ENCODE measurements at regions not wholly inside any gene's neighbourhood (a gene's known extent, or its start where the extent isn't known, plus 50 kb on each side); places are given as distances from the start of the nearest gene placed in this dataset.
A peak's percentile ranks its signal among the peaks of the same experiment; 100 is the strongest.

- no peak for DNase-seq (ENCODE audit: low read depth, low spot score)
- peaks cover 2% of the 10 kb centered on the region for H3K36me3 Mint-ChIP-seq (ENCODE audit: low read depth)
- H3K4me3 Mint-ChIP-seq: no peak overlapping the region
- H3K4me1 Mint-ChIP-seq: no peaks in the 10 kb centered on the region
- TF ChIP-seq, protein P1, sequence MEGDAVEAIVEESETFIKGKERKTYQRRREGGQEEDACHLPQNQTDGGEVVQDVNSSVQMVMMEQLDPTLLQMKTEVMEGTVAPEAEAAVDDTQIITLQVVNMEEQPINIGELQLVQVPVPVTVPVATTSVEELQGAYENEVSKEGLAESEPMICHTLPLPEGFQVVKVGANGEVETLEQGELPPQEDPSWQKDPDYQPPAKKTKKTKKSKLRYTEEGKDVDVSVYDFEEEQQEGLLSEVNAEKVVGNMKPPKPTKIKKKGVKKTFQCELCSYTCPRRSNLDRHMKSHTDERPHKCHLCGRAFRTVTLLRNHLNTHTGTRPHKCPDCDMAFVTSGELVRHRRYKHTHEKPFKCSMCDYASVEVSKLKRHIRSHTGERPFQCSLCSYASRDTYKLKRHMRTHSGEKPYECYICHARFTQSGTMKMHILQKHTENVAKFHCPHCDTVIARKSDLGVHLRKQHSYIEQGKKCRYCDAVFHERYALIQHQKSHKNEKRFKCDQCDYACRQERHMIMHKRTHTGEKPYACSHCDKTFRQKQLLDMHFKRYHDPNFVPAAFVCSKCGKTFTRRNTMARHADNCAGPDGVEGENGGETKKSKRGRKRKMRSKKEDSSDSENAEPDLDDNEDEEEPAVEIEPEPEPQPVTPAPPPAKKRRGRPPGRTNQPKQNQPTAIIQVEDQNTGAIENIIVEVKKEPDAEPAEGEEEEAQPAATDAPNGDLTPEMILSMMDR (conservative IDR thresholded peaks at IDR 0.05): no peak
- peaks cover 40% of the 10 kb centered on the region for H3K27me3 Mint-ChIP-seq (ENCODE audit: low read depth)
- no peaks in the 10 kb centered on the region for H3K9me3 Mint-ChIP-seq
- no peak overlapping the region for H3K27ac Mint-ChIP-seq (ENCODE audit: unreplicated experiment)
These were observed 54.9 kb downstream of the DIO3 start for GRCh38 chr14:101616202-101616601.

- Mint-ChIP-seq H3K4me3 (no peak overlapping the region), H3K27ac (ENCODE audit: unreplicated experiment) (peak overlapping the region; percentile 72)
These were observed 58.2 kb downstream of the DIO3 start for GRCh38 chr14:101619484-101619883.

GRCh38 chr14:101620031-101620788 lies 58.9 kb downstream of the DIO3 start:
- Mint-ChIP-seq H3K27ac (ENCODE audit: unreplicated experiment) (no peak overlapping the region), H3K27me3 (ENCODE audit: low read depth) (peaks cover 11% of the 10 kb centered on the region), H3K9me3 (no peaks in the 10 kb centered on the region), H3K4me3 (no peak overlapping the region), H3K4me1 (peaks cover 24% of the 10 kb centered on the region), H3K36me3 (ENCODE audit: low read depth) (no peaks in the 10 kb centered on the region)
- DNase-seq (ENCODE audit: low read depth, low spot score): no peak
- TF ChIP-seq, protein P1 (conservative IDR thresholded peaks at IDR 0.05): no peak

More at GRCh38 chr14:101619484-101619883, 58.2 kb downstream of the DIO3 start:
- H3K9me3 Mint-ChIP-seq: no peaks in the 10 kb centered on the region
- TF ChIP-seq, protein P1 (conservative IDR thresholded peaks at IDR 0.05): no peak
- no peak for DNase-seq (ENCODE audit: low read depth, low spot score)
- peaks cover 15% of the 10 kb centered on the region for H3K27me3 Mint-ChIP-seq (ENCODE audit: low read depth)
- no peaks in the 10 kb centered on the region for H3K36me3 Mint-ChIP-seq (ENCODE audit: low read depth)
- peaks cover 17% of the 10 kb centered on the region for H3K4me1 Mint-ChIP-seq

- TF ChIP-seq, protein P1 (conservative IDR thresholded peaks at IDR 0.05): no peak
- Mint-ChIP-seq H3K27ac (ENCODE audit: unreplicated experiment) (peak overlapping the region; percentile 67), H3K4me1 (peaks cover 31% of the 10 kb centered on the region), H3K4me3 (no peak overlapping the region), H3K9me3 (no peaks in the 10 kb centered on the region), H3K27me3 (ENCODE audit: low read depth) (peaks cover 6% of the 10 kb centered on the region), H3K36me3 (ENCODE audit: low read depth) (no peaks in the 10 kb centered on the region)
- DNase-seq (ENCODE audit: low read depth, low spot score): no peak
These were observed 59.8 kb downstream of the DIO3 start for GRCh38 chr14:101620821-101621785.

- TF ChIP-seq, protein P1 (conservative IDR thresholded peaks at IDR 0.05): no peak
- Mint-ChIP-seq H3K27ac (ENCODE audit: unreplicated experiment) (peak overlapping the region; percentile 83), H3K9me3 (no peaks in the 10 kb centered on the region), H3K27me3 (ENCODE audit: low read depth) (peaks cover 3% of the 10 kb centered on the region), H3K4me3 (no peak overlapping the region), H3K36me3 (ENCODE audit: low read depth) (no peaks in the 10 kb centered on the region), H3K4me1 (peaks cover 31% of the 10 kb centered on the region)
- no peak for DNase-seq (ENCODE audit: low read depth, low spot score)
These were observed 61.2 kb downstream of the DIO3 start for GRCh38 chr14:101622251-101623076.

Measured in neural crest cell (in vitro differentiated cells).